ENCODE measurements at regions not wholly inside any gene's neighbourhood (a gene's known extent, or its start where the extent isn't known, plus 50 kb on each side); places are given as distances from the start of the nearest gene placed in this dataset.

DNA sequence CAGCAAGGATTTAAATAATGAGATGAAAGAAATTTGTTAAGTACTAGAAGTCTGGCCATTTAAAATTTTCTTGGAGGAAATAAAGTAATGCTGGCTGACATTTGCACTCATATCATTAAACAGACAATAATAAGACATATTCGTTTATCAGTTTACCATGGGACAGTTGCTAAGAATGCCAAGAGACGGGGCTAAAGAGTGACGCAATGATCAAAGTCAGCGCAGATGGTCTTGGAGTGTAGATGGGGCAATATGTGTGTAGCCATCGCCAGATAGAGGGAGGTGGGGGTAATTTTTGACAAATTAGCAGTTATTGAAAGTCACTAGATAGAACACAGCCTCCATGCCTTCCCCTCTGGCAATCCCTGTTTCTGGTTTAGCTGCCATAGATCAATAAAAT is 413.2 kb upstream of the JAG1 start:
- Mint-ChIP-seq H3K36me3 (ENCODE audit: low read depth) (peaks cover 4% of the 10 kb centered on the region), H3K4me1 (no peaks in the 10 kb centered on the region), H3K27ac (no peak overlapping the region)

GRCh38 chr20:11090751-11091150 is 417.0 kb upstream of the JAG1 start:
- H3K4me3 Mint-ChIP-seq, result no peak overlapping the region
- H3K36me3 Mint-ChIP-seq (ENCODE audit: low read depth), result peaks cover 4% of the 10 kb centered on the region
- H3K4me1 Mint-ChIP-seq, result no peaks in the 10 kb centered on the region
- no peaks in the 10 kb centered on the region for H3K27me3 Mint-ChIP-seq (ENCODE audit: low read depth)
- peaks cover 8% of the 10 kb centered on the region for H3K9me3 Mint-ChIP-seq
- TF ChIP-seq, protein P1, sequence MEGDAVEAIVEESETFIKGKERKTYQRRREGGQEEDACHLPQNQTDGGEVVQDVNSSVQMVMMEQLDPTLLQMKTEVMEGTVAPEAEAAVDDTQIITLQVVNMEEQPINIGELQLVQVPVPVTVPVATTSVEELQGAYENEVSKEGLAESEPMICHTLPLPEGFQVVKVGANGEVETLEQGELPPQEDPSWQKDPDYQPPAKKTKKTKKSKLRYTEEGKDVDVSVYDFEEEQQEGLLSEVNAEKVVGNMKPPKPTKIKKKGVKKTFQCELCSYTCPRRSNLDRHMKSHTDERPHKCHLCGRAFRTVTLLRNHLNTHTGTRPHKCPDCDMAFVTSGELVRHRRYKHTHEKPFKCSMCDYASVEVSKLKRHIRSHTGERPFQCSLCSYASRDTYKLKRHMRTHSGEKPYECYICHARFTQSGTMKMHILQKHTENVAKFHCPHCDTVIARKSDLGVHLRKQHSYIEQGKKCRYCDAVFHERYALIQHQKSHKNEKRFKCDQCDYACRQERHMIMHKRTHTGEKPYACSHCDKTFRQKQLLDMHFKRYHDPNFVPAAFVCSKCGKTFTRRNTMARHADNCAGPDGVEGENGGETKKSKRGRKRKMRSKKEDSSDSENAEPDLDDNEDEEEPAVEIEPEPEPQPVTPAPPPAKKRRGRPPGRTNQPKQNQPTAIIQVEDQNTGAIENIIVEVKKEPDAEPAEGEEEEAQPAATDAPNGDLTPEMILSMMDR (IDR thresholded peaks at IDR 0.05; ENCODE audit: unreplicated experiment in 3 of 3), result no peak
- H3K27ac Mint-ChIP-seq, result no peak overlapping the region

More for the DNA sequence above, 413.2 kb upstream of the JAG1 start:
- Mint-ChIP-seq H3K27me3 (ENCODE audit: low read depth) (no peaks in the 10 kb centered on the region), H3K9me3 (peaks cover 8% of the 10 kb centered on the region), H3K4me3 (no peak overlapping the region)
- TF ChIP-seq, protein P1 (IDR thresholded peaks at IDR 0.05; ENCODE audit: unreplicated experiment in 3 of 3), result no peak

DNA sequence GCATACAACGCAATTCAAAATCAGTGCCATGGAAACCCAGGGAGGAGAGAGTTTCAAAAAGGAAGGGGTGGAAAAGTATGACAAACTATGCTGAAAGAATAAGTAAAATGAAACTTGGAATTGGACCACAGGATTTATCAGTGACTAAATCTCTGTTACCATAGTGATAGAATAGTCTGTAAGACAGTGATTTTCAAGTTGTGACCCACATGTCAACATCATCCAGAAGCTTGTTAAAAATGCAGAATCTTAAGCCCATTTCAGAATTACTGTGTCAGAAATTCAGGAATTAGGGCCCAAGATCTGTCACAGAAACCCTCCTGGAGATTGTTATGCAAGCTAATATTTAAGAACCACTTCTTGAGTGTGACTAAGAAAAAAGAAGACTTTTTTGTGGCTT is 417.7 kb upstream of the JAG1 start:
- Mint-ChIP-seq H3K4me3 (no peak overlapping the region), H3K27me3 (ENCODE audit: low read depth) (no peaks in the 10 kb centered on the region), H3K36me3 (ENCODE audit: low read depth) (peaks cover 4% of the 10 kb centered on the region), H3K27ac (no peak overlapping the region), H3K4me1 (no peaks in the 10 kb centered on the region), H3K9me3 (peaks cover 8% of the 10 kb centered on the region)
- TF ChIP-seq, protein P1 (IDR thresholded peaks at IDR 0.05; ENCODE audit: unreplicated experiment in 3 of 3), result no peak

GRCh38 chr20:11092151-11092550 is 418.4 kb upstream of the JAG1 start:
- peaks cover 6% of the 10 kb centered on the region for H3K9me3 Mint-ChIP-seq
- no peak overlapping the region for H3K4me3 Mint-ChIP-seq
- peaks cover under 1% of the 10 kb centered on the region for H3K27me3 Mint-ChIP-seq (ENCODE audit: low read depth)
- TF ChIP-seq, protein P1 (IDR thresholded peaks at IDR 0.05; ENCODE audit: unreplicated experiment in 3 of 3), result no peak
- H3K36me3 Mint-ChIP-seq (ENCODE audit: low read depth), result peaks cover 4% of the 10 kb centered on the region
- H3K27ac Mint-ChIP-seq, result no peak overlapping the region
- H3K4me1 Mint-ChIP-seq, result no peaks in the 10 kb centered on the region

DNA sequence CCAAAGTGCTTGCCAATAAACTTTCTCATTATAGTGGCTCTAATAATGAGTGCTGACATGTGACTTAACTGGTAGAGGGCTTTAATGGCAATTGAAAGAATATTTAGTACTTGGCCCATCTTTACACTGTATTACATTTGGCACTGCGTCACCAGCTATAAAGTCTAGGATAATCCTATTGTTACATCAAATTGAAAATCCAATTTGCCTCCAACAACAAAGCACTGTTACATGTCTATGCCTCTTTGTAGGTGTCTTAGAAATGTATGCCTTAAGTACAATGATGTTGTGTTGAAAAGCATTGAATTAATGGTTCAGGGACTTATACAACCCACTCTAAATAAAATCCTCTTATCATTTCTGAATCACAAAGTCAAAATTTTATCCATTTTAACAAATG is 420.4 kb upstream of the JAG1 start:
- Mint-ChIP-seq H3K27me3 (ENCODE audit: low read depth) (peaks cover 6% of the 10 kb centered on the region), H3K9me3 (peaks cover 4% of the 10 kb centered on the region), H3K4me3 (no peak overlapping the region), H3K27ac (no peak overlapping the region), H3K36me3 (ENCODE audit: low read depth) (no peaks in the 10 kb centered on the region), H3K4me1 (no peaks in the 10 kb centered on the region)
- TF ChIP-seq, protein P1 (IDR thresholded peaks at IDR 0.05; ENCODE audit: unreplicated experiment in 3 of 3), result no peak

GRCh38 chr20:11094711-11095110 is 420.9 kb upstream of the JAG1 start:
- Mint-ChIP-seq H3K9me3 (peaks cover 4% of the 10 kb centered on the region), H3K27ac (no peak overlapping the region), H3K4me1 (no peaks in the 10 kb centered on the region), H3K27me3 (ENCODE audit: low read depth) (peaks cover 6% of the 10 kb centered on the region), H3K36me3 (ENCODE audit: low read depth) (no peaks in the 10 kb centered on the region), H3K4me3 (no peak overlapping the region)
- TF ChIP-seq, protein P1 (IDR thresholded peaks at IDR 0.05; ENCODE audit: unreplicated experiment in 3 of 3), result no peak

Measured in nephron (organoid).